Endothelial cell of umbilical vein (primary cell): ENCODE measurements at regions not wholly inside any gene's neighbourhood (a gene's known extent, or its start where the extent isn't known, plus 50 kb on each side); places are given as distances from the start of the nearest gene placed in this dataset.

ENCODE experiments used
- BruUV-seq: library from RNA; stranded (reverse); fragments of 400-500 nt; replicated peaks from 2 replicates; lab custom pipeline; 2021; lab: Mats Ljungman, UMichigan
- CTCF ChIA-PET: fragments of 300-600, 350-600 bp; sonication (Branson Sonifier 250); formaldehyde crosslinking; loops from one replicate; lab custom pipeline; 2021; ENCODE audit warnings: antibody characterized with exemption, inconsistent platforms; lab: Charles Lee
- POLR2A ChIA-PET: fragments of 300-600, 350-600 bp; sonication (Branson Sonifier 250); formaldehyde crosslinking; loops from one replicate; lab custom pipeline; 2021; ENCODE audit warnings: antibody characterized with exemption, inconsistent platforms; lab: Charles Lee
- DNase-seq: peaks from one replicate; pipeline ENCODE4 v3.0.0-alpha.2; 2011; ENCODE audit warnings: low read depth, low spot score
- FAIRE-seq: peaks from 2 replicates; lab custom pipeline; 2011; peaks lifted over from hg19 to GRCh38; lab: Jason Lieb, UNC
- H2AFZ ChIP-seq: 2 replicates; pipeline ENCODE4 v1.6.0; 2012; ENCODE audit warnings: low read depth, low read length, control low read depth, inconsistent platforms
- H3K27ac ChIP-seq: 2 replicates; pipeline ENCODE4 v1.5.1; 2011; ENCODE audit warnings: low read depth, mild to moderate bottlenecking, control low read depth, low read length, moderate library complexity; ENCODE audit not compliant: insufficient read depth
- H3K27me3 ChIP-seq, 2 experiments: 2 replicates each; pipeline versions ENCODE4 v1.6.0 to v1.6.1; 2011; ENCODE audit warnings: low read length in 2 of 2, mixed read lengths in 1 of 2; ENCODE audit not compliant: control insufficient read depth in 2 of 2, insufficient read depth in 2 of 2
- H3K36me3 ChIP-seq, 2 experiments: 2 replicates in 1 of 2; 3 replicates in 1 of 2; pipeline ENCODE4 v1.5.1; 2011; ENCODE audit warnings: low read length in 2 of 2, mild to moderate bottlenecking in 1 of 2, moderate library complexity in 1 of 2; ENCODE audit not compliant: control insufficient read depth in 2 of 2, insufficient read depth in 2 of 2; ENCODE audit errors: extremely low read depth in 1 of 2
- H3K4me1 ChIP-seq: 3 replicates; pipeline ENCODE4 v1.5.1; 2011; ENCODE audit warnings: mild to moderate bottlenecking, low read length; ENCODE audit not compliant: control insufficient read depth, insufficient read depth; ENCODE audit errors: extremely low read depth
- H3K4me2 ChIP-seq: 2 replicates; pipeline ENCODE4 v1.6.1; 2011; ENCODE audit warnings: low read length, control low read depth, mixed read lengths; ENCODE audit not compliant: insufficient read depth
- H3K4me3 ChIP-seq, 3 experiments: fragments of 200-600 bp in 1 of 3; sonication (generic), shearing (Covaris generic) in 1 of 3; replicated peaks in 1 of 3; 2 replicates each; pipeline ENCODE4 v1.5.1; 2011 to 2016; ENCODE audit warnings: control low read depth in 3 of 3, low read length in 3 of 3, mild to moderate bottlenecking in 2 of 3, inconsistent platforms in 1 of 3, low read depth in 1 of 3, moderate library complexity in 1 of 3; ENCODE audit not compliant: insufficient read depth in 1 of 3
- H3K79me2 ChIP-seq: 2 replicates; pipeline ENCODE4 v1.6.0; 2012; ENCODE audit warnings: low read length, inconsistent platforms; ENCODE audit not compliant: control insufficient read depth, insufficient read depth
- H3K9ac ChIP-seq: replicated peaks from 2 replicates; pipeline ENCODE3; 2011; ENCODE audit warnings: low read length, control low read depth; ENCODE audit not compliant: insufficient read depth; ENCODE audit errors: extremely low read depth
- H3K9me1 ChIP-seq: replicated peaks from 3 replicates; pipeline ENCODE4 v1.6.0; 2011; ENCODE audit warnings: mild to moderate bottlenecking, low read length; ENCODE audit not compliant: control insufficient read depth, insufficient read depth; ENCODE audit errors: extremely low read depth
- H3K9me3 ChIP-seq: replicated peaks from 2 replicates; pipeline ENCODE4 v1.5.1; 2012; ENCODE audit warnings: low read length, inconsistent platforms; ENCODE audit not compliant: control insufficient read depth, insufficient read depth
- H4K20me1 ChIP-seq: replicated peaks from 2 replicates; pipeline ENCODE3; 2011; ENCODE audit warnings: mild to moderate bottlenecking, low read length; ENCODE audit not compliant: control insufficient read depth, insufficient read depth; ENCODE audit errors: extremely low read depth
- CTCF ChIP-seq, 2 donors: IDR thresholded peaks; 1 replicate in 1 of 2; 2 replicates in 1 of 2; pipeline ENCODE4 v1.5.1; 2011; ENCODE audit warnings: low read length in 2 of 2, mild to moderate bottlenecking in 2 of 2, moderate library complexity in 2 of 2, control low read depth in 1 of 2, inconsistent platforms in 1 of 2, low read depth in 1 of 2; ENCODE audit not compliant: insufficient read depth in 1 of 2; ENCODE audit errors: extremely low read depth in 1 of 2
- EZH2 ChIP-seq: IDR thresholded peaks from 2 replicates; pipeline ENCODE4 v1.6.1; 2012; ENCODE audit warnings: borderline replicate concordance, low read depth, mild to moderate bottlenecking, moderate library complexity, low read length, inconsistent platforms; ENCODE audit not compliant: severe bottlenecking
- FOS ChIP-seq: IDR thresholded peaks from 2 replicates; pipeline ENCODE4 v1.6.1; 2011; ENCODE audit warnings: mild to moderate bottlenecking, low read length, moderate library complexity, borderline replicate concordance; ENCODE audit not compliant: insufficient read depth
- GATA2 ChIP-seq: IDR thresholded peaks from 2 replicates; pipeline ENCODE4 v1.7.0; 2011; ENCODE audit warnings: low read depth, mild to moderate bottlenecking, moderate library complexity, mixed read lengths, low read length; ENCODE audit not compliant: insufficient read length, insufficient read depth
- JUN ChIP-seq: IDR thresholded peaks from 2 replicates; pipeline ENCODE4 v1.6.1; 2011; ENCODE audit warnings: borderline replicate concordance, low read depth; ENCODE audit not compliant: insufficient read length, insufficient read depth
- MAX ChIP-seq: IDR thresholded peaks from 2 replicates; pipeline ENCODE4 v1.6.1; 2011; ENCODE audit not compliant: insufficient read depth, insufficient read length
- MYC ChIP-seq: IDR thresholded peaks from one replicate; pipeline ENCODE4 v1.6.1; 2011; ENCODE audit warnings: mild to moderate bottlenecking, low read depth, low read length
- POLR2A ChIP-seq: IDR thresholded peaks from 2 replicates; pipeline ENCODE4 v1.6.1; 2012; ENCODE audit warnings: low read depth, mild to moderate bottlenecking, control low read depth, low read length
- POLR2AphosphoS5 ChIP-seq: IDR thresholded peaks from 2 replicates; pipeline ENCODE4 v1.6.1; 2012; ENCODE audit warnings: low read depth, mild to moderate bottlenecking, control low read depth, low read length, moderate library complexity; ENCODE audit not compliant: insufficient read depth
- dilution Hi-C: fragments of 300-500 bp; cut with MboI; formaldehyde crosslinking; loops from one replicate; pipeline ENCODE4 v1.15.0; 2019; ENCODE audit warnings: low sequenced_read_pairs; ENCODE audit not compliant: extremely low pct_ligation_motif_present
- intact Hi-C: fragments of 100-400 bp; cut with micrococcal nuclease; formaldehyde crosslinking; loops from one replicate; pipeline ENCODE4 v1.10.0; 2022

DNA sequence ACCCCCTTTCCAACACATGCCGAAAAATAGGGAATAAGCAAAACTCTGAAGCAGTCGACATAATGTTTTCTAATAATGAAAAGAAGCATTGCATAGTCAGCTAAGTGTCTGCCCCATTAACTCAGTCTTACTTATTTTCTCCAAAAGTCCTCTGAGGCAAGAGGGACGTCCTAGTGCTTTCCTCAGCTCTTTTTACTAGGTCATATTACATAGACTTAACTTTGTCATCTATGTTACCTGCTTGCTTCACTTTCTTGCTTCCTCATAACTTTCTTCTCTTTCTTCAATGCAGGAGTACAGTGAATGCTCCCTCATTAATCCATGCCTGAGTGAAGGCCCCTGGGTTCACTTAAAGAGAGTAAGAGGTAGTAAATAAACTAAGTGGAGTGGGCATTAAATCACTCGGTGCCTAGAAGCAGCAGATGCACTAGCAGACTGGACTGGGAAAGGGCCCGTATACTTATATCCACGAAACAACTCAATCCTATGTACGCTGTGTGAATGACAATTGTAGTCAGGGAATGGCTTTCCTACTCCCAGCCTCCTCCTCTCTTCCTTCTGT, 210.5 kb upstream of the SPAG17 start:
- dilution Hi-C loops (no loop called here), intact Hi-C loops (no loop called here)
- no TSS peak for BruUV-seq
- H3K4me3 ChIP-seq, result no peak overlapping the region
- ChIA-PET CTCF (no interaction called here), POLR2A (no interaction called here)
- H3K4me2 ChIP-seq, result no peak overlapping the region
- H3K79me2 ChIP-seq, result no peaks in the 10 kb centered on the region
- H3K27ac ChIP-seq, result no peak overlapping the region
- no peaks in the 10 kb centered on the region for H3K4me1 ChIP-seq
- H3K9me1 ChIP-seq, result no peaks in the 10 kb centered on the region
- no peaks in the 10 kb centered on the region for H3K36me3 ChIP-seq
- H3K9ac ChIP-seq, result no peak overlapping the region
- no peaks in the 10 kb centered on the region for H4K20me1 ChIP-seq
- no peak for DNase-seq
- H3K27me3 ChIP-seq, result no peaks in the 10 kb centered on the region
- FAIRE-seq, result no peak
- no peak overlapping the region for H2AFZ ChIP-seq
- H3K9me3 ChIP-seq, result no peaks in the 10 kb centered on the region
- TF ChIP-seq MAX (no peak), CTCF (IDR thresholded peaks at IDR 0.05; ENCODE audit: extremely low read depth in 1 of 2, insufficient read depth in 1 of 2, low read depth in 1 of 2, low read length in 2 of 2) (no peak), EZH2 (no peak), GATA2 (no peak), POLR2AphosphoS5 (no peak), POLR2A (no peak), JUN (no peak), FOS (no peak), MYC (no peak)
